ENCODE measurements at regions not wholly inside any gene's neighbourhood (a gene's known extent, or its start where the extent isn't known, plus 50 kb on each side); places are given as distances from the start of the nearest gene placed in this dataset.

- no peaks in the 10 kb centered on the region for H3K9me3 ChIP-seq
- H3K4me3 ChIP-seq: no peak overlapping the region
- no peaks in the 10 kb centered on the region for H3K4me1 ChIP-seq
- DNase-seq: no peak
- no peak overlapping the region for H3K27ac ChIP-seq
- no peak for TF ChIP-seq CTCF (IDR thresholded peaks at IDR 0.05)
- TF ChIP-seq EP300 (IDR thresholded peaks at IDR 0.05; ENCODE audit: low read depth): no peak
- TF ChIP-seq POLR2A (IDR thresholded peaks at IDR 0.05): no peak
- TF ChIP-seq POLR2AphosphoS5 (IDR thresholded peaks at IDR 0.05): no peak
- intact Hi-C loops (cut with DNase I; ENCODE audit: low total_unique reads): no loop called here
- H3K27me3 ChIP-seq: no peaks in the 10 kb centered on the region
- no peaks in the 10 kb centered on the region for H3K36me3 ChIP-seq
- in situ Hi-C loops (cut with MboI; ENCODE audit: low pct_ligation_motif_present in 1 of 4, low pct_unique_long_range_greater_than_20kb in 1 of 4, low sequenced_read_pairs in 3 of 4): loop anchor here in 1 of 4 donors (25.0 kb wide), 1 partner anchor 112 kb away; no protein-coding TSS in a partner anchor
- WGBS, 2 donors (ENCODE audit: low coverage in 1 of 2): 63 to 67% methylated on average over 2 to 3 of the region's 3 CpGs
Measured at GRCh38 chr3:117600112-117600511, 890.5 kb downstream of the TUSC7 start.

- no peaks in the 10 kb centered on the region for H3K9me3 ChIP-seq
- no peak for DNase-seq
- no peak for TF ChIP-seq CTCF (IDR thresholded peaks at IDR 0.05)
- TF ChIP-seq EP300 (IDR thresholded peaks at IDR 0.05; ENCODE audit: low read depth): no peak
- TF ChIP-seq POLR2AphosphoS5 (IDR thresholded peaks at IDR 0.05): no peak
- no peak for TF ChIP-seq POLR2A (IDR thresholded peaks at IDR 0.05)
- H3K4me3 ChIP-seq: no peak overlapping the region
- intact Hi-C loops (cut with DNase I; ENCODE audit: low total_unique reads): no loop called here
- no peak overlapping the region for H3K27ac ChIP-seq
- WGBS, 2 donors (ENCODE audit: low coverage in 1 of 2): 78 to 90% methylated on average over 4 of the region's 4 CpGs
- H3K27me3 ChIP-seq: no peaks in the 10 kb centered on the region
- no peaks in the 10 kb centered on the region for H3K4me1 ChIP-seq
- in situ Hi-C loops (cut with MboI; ENCODE audit: low pct_ligation_motif_present in 1 of 4, low pct_unique_long_range_greater_than_20kb in 1 of 4, low sequenced_read_pairs in 3 of 4): loop anchor here in 1 of 4 donors (25.0 kb wide), 1 partner anchor 112 kb away; no protein-coding TSS in a partner anchor
- no peaks in the 10 kb centered on the region for H3K36me3 ChIP-seq
Measured at GRCh38 chr3:117600666-117601065, 891.1 kb downstream of the TUSC7 start.

- DNase-seq: no peak
- intact Hi-C loops (cut with DNase I; ENCODE audit: low total_unique reads): no loop called here
- in situ Hi-C loops (cut with MboI; ENCODE audit: low pct_ligation_motif_present in 1 of 4, low pct_unique_long_range_greater_than_20kb in 1 of 4, low sequenced_read_pairs in 3 of 4): loop anchor here in 1 of 4 donors (25.0 kb wide), 1 partner anchor 110 kb away; no protein-coding TSS in a partner anchor
- TF ChIP-seq POLR2A (IDR thresholded peaks at IDR 0.05) (no peak), POLR2AphosphoS5 (IDR thresholded peaks at IDR 0.05) (no peak), CTCF (IDR thresholded peaks at IDR 0.05) (no peak), EP300 (IDR thresholded peaks at IDR 0.05; ENCODE audit: low read depth) (no peak)
- no peak overlapping the region for H3K27ac ChIP-seq
- no peak overlapping the region for H3K4me3 ChIP-seq
- 76 to 84% methylated on average over 3 to 4 of the region's 4 CpGs for WGBS, 2 donors (ENCODE audit: low coverage in 1 of 2)
- no peaks in the 10 kb centered on the region for H3K27me3 ChIP-seq
- no peaks in the 10 kb centered on the region for H3K36me3 ChIP-seq
- no peaks in the 10 kb centered on the region for H3K9me3 ChIP-seq
- no peaks in the 10 kb centered on the region for H3K4me1 ChIP-seq
Measured at GRCh38 chr3:117602058-117602644, 892.6 kb downstream of the TUSC7 start.

DNA sequence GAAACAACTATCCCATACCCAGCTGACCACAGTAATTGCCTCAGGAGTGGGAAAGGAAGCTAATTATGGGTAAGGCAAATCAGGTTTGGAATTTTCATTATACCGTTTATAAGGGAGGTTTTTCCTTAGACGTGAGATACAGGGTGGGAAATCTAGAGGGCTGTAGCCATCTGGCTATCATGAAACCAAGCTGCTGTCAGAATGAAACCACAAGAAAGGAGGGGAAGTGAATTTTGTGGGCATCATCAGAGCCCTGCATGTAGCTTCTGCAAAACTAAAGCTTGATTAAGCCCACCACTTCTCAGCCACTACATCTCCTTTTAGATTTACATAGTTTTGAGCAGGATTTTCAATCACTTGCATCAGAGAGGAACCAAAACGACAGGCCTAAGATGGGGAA lies 893.5 kb downstream of the TUSC7 start:
- no peak for DNase-seq
- Histone ChIP-seq H3K36me3 (no peaks in the 10 kb centered on the region), H3K27me3 (no peaks in the 10 kb centered on the region), H3K4me1 (no peaks in the 10 kb centered on the region), H3K4me3 (no peak overlapping the region), H3K27ac (no peak overlapping the region), H3K9me3 (no peaks in the 10 kb centered on the region)
- 29 to 46% methylated on average over 3 of the region's 3 CpGs for WGBS, 2 donors (ENCODE audit: low coverage in 1 of 2)
- in situ Hi-C loops (cut with MboI; ENCODE audit: low pct_ligation_motif_present in 1 of 4, low pct_unique_long_range_greater_than_20kb in 1 of 4, low sequenced_read_pairs in 3 of 4) (loop anchor here in 1 of 4 donors (25.0 kb wide), 1 partner anchor 109 kb away; no protein-coding TSS in a partner anchor), intact Hi-C loops (cut with DNase I; ENCODE audit: low total_unique reads) (no loop called here)
- no peak for TF ChIP-seq POLR2AphosphoS5 (IDR thresholded peaks at IDR 0.05)
- TF ChIP-seq POLR2A (IDR thresholded peaks at IDR 0.05): no peak
- no peak for TF ChIP-seq EP300 (IDR thresholded peaks at IDR 0.05; ENCODE audit: low read depth)
- no peak for TF ChIP-seq CTCF (IDR thresholded peaks at IDR 0.05)

Measured in transverse colon (tissue), 4 donors.